ENCODE measurements at regions not wholly inside any gene's neighbourhood (a gene's known extent, or its start where the extent isn't known, plus 50 kb on each side); places are given as distances from the start of the nearest gene placed in this dataset.
"Not testable (repeated sequence)": the region's sequence is repeated elsewhere in the genome, so short reads cannot be mapped to it uniquely, and the experiment has no call there.

DNA sequence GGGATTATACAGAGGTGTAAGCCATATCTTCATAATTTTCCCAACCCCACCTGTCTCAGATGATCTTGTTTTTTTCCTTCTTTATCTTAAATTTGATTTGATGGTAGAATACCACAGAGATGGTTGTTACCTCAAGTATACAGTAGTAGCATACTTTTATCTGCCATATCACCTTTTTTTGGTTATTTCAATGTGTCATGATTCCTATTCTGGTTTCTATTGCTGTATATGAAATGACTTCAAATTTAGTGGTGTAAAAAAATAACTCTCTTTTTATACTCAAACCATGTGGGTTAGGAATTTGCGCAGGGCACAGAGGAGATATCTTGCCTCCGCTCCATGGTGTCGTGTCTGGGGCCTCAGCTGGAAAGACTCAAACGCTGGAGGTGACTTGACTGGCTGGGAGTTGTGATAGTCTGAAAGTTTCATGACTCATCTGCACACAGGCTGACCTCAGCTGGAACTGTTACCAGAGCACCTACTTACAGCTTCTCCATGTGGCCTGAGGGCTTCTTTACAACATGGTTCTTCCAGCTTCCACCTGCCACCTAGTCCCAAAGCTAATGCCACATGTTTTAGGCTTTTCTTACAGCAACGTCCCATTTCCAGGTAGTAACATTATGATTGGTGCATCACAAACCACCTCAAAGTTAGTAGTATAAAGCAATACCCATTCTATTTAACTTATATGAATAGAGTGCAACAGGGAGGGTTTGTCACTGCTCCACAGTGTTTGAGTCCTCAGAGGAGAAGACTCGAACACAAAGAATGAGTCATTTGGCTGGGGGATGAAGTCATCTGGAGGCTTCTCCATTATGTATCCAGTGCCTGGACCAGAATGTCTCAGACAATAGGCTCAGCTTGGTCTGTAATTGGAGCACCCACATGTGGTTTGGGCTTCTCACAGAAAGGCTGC is 82.3 kb upstream of the XPO1 start:
- no peak for DNase-seq

DNA sequence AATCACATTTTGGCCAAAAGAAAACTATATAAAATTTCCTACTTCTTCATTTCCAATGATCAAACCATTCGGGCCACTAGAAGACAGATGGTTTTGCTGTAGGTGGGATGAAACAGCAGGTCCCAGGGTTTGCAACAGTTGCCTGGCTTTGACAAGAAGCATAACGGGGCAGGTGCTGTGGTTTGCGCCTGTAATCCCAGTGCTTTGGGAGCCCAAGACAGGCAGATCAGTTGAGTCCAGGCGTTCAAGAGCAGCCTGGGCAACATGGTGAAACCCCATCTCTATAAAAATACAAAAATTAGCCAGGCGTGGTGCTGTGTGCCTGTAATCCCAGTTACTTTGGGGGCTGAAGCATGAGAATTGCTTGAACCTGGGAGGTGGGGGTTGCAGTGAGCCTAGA is 81.4 kb upstream of the XPO1 start:
- no peak for DNase-seq

GRCh38 chr2:61617610-61618009 is 79.5 kb upstream of the XPO1 start:
- no peak for DNase-seq

GRCh38 chr2:61605245-61605644 is 67.1 kb upstream of the XPO1 start:
- DNase-seq, result no peak

GRCh38 chr2:61604433-61604832 is 66.3 kb upstream of the XPO1 start:
- no peak for DNase-seq

- DNase-seq, result not testable (repeated sequence)
Observed at GRCh38 chr2:61598515-61599156, 60.5 kb upstream of the XPO1 start.

- no peak for DNase-seq
Observed at GRCh38 chr2:61597300-61598289, 59.4 kb upstream of the XPO1 start.

DNA sequence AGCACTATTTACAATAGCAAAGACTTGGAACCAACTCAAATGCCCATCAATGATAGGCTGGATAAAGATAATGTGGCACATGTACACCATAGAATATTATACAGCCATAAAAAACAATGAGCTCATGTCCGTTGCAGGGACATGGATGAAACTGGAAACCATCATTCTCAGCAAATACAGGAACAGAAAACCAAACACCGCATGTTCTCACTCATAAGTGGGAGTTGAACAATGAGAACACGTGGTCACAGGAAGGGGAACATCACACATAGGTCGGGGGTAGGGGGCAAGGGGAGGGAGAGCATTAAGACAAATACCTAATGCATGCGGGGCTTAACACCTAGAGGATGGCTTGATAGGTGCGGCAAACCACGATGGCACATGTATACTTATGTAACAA is 56.0 kb upstream of the XPO1 start:
- DNase-seq, result not testable (repeated sequence)

- DNase-seq, result not testable (repeated sequence)
Observed at GRCh38 chr2:61593648-61594047, 55.5 kb upstream of the XPO1 start.

GRCh38 chr2:61590214-61590613 is 52.1 kb upstream of the XPO1 start:
- DNase-seq, result no peak

- no peak for DNase-seq
Observed at GRCh38 chr2:61588566-61588965, 50.4 kb upstream of the XPO1 start.
